Stimulated activated effector memory CD8-positive, alpha-beta T cell treated with anti-CD3 and anti-CD28 coated beads, Interleukin-12 subunit alpha, Interleukin-12 subunit beta, amount 100 ng/mL, for 72 hours (primary cell): ENCODE measurements at regions not wholly inside any gene's neighbourhood (a gene's known extent, or its start where the extent isn't known, plus 50 kb on each side); places are given as distances from the start of the nearest gene placed in this dataset.

Experiments
- ATAC-seq: fragments of 150-1000 bp; cut with Tn5 transposase; 2 replicates; pipeline ENCODE4 v1.10.0; 2021
- DNase-seq, 2 donors: peaks; one replicate each; pipeline ENCODE4 v3.0.0; 2021 to 2022; ENCODE audit warnings: low spot score in 2 of 2
- H3K27ac Mint-ChIP-seq: one replicate; pipeline ENCODE4 v1.8.0; 2022; ENCODE audit warnings: mild to moderate bottlenecking, mixed read lengths
- H3K36me3 Mint-ChIP-seq: one replicate; pipeline ENCODE4 v1.8.0; 2022; ENCODE audit warnings: mild to moderate bottlenecking, mixed read lengths
- H3K4me1 Mint-ChIP-seq: one replicate; pipeline ENCODE4 v1.8.0; 2022; ENCODE audit warnings: mixed read lengths
- H3K4me3 Mint-ChIP-seq: one replicate; pipeline ENCODE4 v1.8.0; 2022; ENCODE audit warnings: mild to moderate bottlenecking, mixed read lengths
- H3K9me3 Mint-ChIP-seq: one replicate; pipeline ENCODE4 v1.8.0; 2022; ENCODE audit warnings: mixed read lengths

DNA sequence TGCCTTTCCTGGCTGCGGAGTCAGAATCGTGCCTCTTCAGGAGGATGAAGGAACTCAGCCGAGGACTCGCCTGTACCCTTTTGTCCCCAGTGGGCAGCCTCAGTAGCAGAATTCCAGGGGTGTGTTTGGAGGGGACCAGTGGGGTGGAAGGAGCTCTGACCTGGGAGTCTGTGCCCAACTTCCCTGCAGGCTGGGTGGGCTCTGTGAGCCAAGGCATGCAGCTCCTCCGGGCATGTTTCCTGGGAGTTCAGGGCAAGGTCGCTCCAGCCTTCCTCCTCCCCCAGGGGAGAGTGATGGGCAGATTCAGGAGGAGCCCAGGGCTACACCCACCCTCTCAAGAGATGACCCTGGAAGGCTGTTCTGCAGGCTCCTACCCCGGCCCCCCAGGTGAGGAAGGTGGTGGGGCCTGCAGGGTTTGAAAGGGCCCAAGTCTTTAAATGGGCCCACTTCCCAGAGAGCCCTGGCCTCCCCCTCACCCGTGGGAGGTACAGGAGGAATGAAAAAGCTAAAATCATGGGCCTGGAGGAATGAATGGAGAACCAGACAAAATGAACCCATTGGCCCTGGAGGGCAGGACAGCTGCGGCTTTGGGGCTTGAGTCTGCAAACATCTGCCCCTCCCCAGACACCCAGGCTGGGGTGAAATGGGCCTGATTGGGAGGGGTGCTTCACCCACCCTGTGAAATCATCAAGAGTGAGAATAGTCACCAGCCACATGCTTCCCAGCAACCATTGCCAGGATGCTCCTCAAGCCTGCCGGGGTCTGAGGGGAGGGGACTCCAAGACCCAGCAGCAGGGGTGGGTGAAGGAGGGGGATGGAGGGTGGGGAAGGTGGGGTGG, 77.6 kb upstream of the PMEPA1 start:
- H3K9me3 Mint-ChIP-seq, result no peaks in the 10 kb centered on the region
- no peak overlapping the region for H3K27ac Mint-ChIP-seq
- ATAC-seq, result no peak
- H3K4me3 Mint-ChIP-seq, result no peak overlapping the region
- H3K36me3 Mint-ChIP-seq, result no peaks in the 10 kb centered on the region
- peaks cover 10% of the 10 kb centered on the region for H3K4me1 Mint-ChIP-seq
- DNase-seq, result no peak

DNA sequence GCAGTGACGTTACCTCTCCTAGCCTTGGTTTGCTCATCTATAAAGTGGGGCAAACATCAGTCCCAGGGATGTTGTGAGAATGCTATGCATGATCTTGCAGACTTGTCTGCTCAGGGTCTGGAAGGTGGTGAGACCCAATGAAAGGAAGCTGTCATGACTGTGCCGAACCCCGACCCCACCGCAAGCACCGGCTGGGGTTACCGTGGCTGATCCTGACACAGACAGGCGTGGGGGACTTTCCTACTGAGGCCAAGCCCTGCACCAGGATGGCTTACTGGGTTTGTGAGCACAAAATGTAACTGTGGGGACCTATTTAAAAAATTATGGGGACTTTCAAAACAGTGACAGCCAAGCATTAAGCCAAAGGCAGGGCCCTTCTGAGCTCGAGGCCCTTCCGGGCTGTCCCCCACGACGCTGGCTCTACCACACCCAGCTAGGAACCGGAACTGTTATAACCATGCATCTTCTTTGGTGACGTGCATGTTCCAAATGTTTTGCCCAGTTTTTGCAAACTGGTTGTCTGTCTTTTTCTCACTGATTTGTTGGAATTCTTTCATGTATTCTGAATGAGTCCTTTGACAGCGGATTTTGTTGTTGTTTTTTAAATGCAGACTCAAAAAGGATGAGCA, 76.6 kb upstream of the PMEPA1 start:
- DNase-seq, result no peak
- Mint-ChIP-seq H3K9me3 (no peaks in the 10 kb centered on the region), H3K36me3 (no peaks in the 10 kb centered on the region), H3K4me1 (peaks cover 10% of the 10 kb centered on the region), H3K4me3 (no peak overlapping the region), H3K27ac (no peak overlapping the region)
- ATAC-seq, result peak; percentile 75

DNA sequence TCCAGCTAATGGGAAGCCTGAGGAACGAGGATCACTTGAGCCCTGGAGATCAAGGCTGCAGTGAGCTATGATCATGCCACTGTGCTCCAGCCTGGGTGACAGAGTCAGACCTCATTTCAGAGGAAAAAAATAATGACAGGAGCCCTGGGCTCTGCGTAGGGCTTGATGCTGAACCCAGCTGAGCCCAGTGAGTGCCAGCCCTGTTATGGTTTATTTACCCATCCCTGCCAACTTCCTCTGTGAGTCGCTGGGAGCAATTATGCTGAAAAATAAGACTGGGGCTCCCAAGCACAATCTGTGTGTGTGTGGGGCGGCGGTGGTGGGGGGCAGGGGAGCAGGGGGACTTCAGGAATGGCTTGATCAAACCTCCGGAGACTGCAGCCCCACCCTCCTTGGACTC, 75.9 kb upstream of the PMEPA1 start:
- Mint-ChIP-seq H3K9me3 (no peaks in the 10 kb centered on the region), H3K4me3 (no peak overlapping the region), H3K36me3 (no peaks in the 10 kb centered on the region), H3K27ac (no peak overlapping the region), H3K4me1 (peaks cover 10% of the 10 kb centered on the region)
- no peak for DNase-seq
- no peak for ATAC-seq

DNA sequence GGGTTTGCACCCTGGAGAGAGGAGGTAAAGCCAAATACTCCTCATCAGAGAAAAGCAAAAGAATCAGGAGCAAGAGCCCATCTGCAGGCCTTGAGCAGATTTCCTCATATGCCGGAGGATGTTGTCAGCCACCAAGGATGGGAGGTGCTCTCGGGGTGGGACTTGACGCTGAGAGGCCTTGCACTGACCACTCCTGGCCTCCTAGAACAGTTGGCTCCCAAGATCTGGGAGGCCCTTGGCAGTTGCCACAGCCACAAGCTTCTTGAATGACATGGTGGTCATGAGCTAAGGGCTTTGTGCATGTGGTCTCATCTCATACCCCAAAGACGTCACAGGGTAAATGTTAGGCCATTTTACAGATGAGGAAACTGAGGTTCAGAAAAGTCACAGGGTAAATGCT, 75.2 kb upstream of the PMEPA1 start:
- H3K4me3 Mint-ChIP-seq, result no peak overlapping the region
- DNase-seq, result no peak
- peaks cover 10% of the 10 kb centered on the region for H3K4me1 Mint-ChIP-seq
- no peaks in the 10 kb centered on the region for H3K9me3 Mint-ChIP-seq
- H3K27ac Mint-ChIP-seq, result no peak overlapping the region
- H3K36me3 Mint-ChIP-seq, result no peaks in the 10 kb centered on the region
- no peak for ATAC-seq

DNA sequence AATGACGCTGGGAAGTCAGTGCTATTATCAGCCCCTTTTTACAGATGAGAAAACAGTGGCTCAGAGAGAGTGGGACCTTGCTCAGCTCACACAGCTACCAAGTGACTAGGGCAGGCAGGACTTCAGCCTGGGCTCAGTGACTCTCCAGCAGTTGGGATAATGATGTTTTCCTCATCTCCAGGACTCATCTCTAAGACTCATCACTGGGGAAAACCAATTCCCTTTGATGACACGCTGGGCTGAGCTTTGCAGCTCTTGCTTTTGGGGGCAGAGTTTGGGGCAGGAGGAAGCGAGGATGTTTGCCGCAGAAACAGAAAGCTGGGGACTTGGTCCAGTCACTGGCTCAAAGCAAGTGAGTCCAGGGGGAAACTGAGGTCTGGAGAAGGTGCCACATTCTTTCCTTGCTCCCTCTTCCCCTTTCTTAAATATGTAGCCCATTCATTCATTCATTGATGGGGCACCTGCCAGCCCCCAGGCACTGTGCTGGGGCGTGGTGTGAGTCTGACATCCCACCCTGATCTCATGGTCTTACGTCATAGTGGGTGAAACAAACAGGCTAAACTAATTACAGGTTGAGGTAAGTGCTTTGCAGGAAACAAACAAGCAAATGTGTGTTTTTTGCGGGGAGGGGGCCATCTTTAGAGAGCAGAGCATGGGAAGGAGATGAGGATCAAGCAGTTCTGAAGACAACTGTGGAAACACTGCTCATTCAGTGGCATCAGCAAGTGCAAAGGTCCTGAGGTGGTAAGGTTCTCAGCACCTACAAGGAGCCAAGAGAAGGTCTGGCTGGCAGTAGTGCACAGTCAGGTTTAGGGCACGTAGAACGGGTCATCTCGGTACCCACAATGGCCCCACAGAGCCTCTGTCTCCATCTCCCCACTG, 74.4 kb upstream of the PMEPA1 start:
- H3K9me3 Mint-ChIP-seq, result no peaks in the 10 kb centered on the region
- H3K4me3 Mint-ChIP-seq, result no peak overlapping the region
- peaks cover 10% of the 10 kb centered on the region for H3K4me1 Mint-ChIP-seq
- no peak overlapping the region for H3K27ac Mint-ChIP-seq
- no peak for DNase-seq
- no peak for ATAC-seq
- H3K36me3 Mint-ChIP-seq, result no peaks in the 10 kb centered on the region

DNA sequence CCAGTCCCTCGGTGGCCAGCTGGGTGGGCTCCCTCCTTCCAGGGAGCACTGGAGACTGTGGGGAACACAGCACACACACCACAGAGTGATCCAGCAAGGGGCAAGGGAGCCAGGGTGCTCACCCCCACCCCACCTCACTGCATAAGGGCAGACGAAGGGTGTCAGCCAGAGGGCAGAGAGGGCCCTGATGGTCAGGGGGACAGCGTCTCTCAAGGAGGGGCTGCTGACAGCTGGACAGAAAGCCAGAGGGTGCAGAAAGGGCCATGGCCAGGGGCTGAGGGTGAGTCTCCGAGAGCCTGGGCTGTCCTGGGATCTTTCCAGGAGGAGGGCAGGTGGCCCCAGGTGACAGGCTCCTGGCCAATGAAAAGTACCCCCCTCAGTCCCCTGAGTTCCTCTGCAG, 73.4 kb upstream of the PMEPA1 start:
- Mint-ChIP-seq H3K9me3 (no peaks in the 10 kb centered on the region), H3K27ac (no peak overlapping the region), H3K4me3 (no peak overlapping the region), H3K4me1 (peaks cover 10% of the 10 kb centered on the region), H3K36me3 (no peaks in the 10 kb centered on the region)
- DNase-seq, result no peak
- ATAC-seq, result no peak

DNA sequence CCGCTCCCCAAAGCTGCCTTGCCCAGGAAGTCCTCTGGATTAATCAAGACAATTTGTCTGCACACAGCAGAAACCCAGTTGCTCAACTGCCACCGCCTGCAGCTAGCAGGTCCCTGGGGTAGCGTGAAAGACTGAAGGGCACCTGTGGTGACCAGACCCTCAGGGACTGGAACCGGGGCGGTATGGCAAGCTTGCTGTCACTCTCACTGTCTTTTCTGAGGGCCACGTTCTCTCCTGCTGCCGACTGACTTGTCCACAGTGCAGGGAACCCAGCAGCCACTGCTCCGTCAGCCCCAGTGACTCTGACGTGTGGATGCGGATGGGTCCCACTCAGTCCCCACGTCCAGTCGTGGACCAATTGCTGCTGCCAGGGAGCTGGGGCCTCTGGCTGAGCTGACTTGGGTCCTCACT, 72.8 kb upstream of the PMEPA1 start:
- no peaks in the 10 kb centered on the region for H3K36me3 Mint-ChIP-seq
- DNase-seq, result no peak
- H3K9me3 Mint-ChIP-seq, result no peaks in the 10 kb centered on the region
- ATAC-seq, result no peak
- H3K27ac Mint-ChIP-seq, result no peak overlapping the region
- H3K4me1 Mint-ChIP-seq, result peaks cover 10% of the 10 kb centered on the region
- H3K4me3 Mint-ChIP-seq, result no peak overlapping the region

DNA sequence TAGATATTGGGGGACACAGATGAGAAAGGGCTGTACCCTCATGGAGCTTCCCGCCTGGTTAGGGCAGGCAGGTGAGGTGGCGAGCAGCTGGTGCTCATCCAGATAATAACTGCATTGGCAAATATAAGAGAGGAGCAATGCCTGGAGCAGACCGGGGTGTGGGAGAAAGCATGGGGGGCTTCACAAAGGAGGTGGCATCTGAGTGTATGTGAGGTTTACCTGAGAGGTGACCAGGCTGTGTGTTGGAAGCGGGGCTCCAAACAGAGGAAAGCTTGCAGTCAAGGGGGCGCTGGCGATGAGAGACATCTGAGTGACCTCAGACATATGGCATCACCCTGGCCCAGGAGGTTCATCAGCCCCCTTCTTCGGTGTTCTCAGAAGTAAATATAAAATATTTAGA, 72.1 kb upstream of the PMEPA1 start:
- H3K27ac Mint-ChIP-seq, result no peak overlapping the region
- no peak for DNase-seq
- no peaks in the 10 kb centered on the region for H3K9me3 Mint-ChIP-seq
- H3K4me3 Mint-ChIP-seq, result no peak overlapping the region
- no peak for ATAC-seq
- H3K36me3 Mint-ChIP-seq, result no peaks in the 10 kb centered on the region
- peaks cover 9% of the 10 kb centered on the region for H3K4me1 Mint-ChIP-seq

DNA sequence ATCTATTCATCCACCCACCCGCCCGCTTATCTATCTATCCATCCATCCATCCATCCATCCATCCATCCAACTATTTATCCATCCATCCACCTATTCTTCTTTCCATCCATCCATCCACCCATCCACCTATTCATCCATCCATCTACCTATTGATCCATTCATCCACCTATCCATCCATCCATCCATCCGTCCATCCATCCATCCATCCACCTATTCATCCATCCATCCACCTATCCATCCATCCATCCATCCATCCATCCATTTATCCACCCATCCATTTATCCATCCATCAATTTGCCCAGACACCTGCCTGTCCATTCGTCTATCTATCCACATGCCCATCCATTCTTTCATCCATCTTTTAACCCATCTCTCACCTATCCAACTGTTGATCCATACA, 71.1 kb upstream of the PMEPA1 start:
- Mint-ChIP-seq H3K4me3 (no peak overlapping the region), H3K9me3 (no peaks in the 10 kb centered on the region), H3K4me1 (no peaks in the 10 kb centered on the region), H3K36me3 (no peaks in the 10 kb centered on the region), H3K27ac (no peak overlapping the region)
- ATAC-seq (no peak), DNase-seq (no peak)

DNA sequence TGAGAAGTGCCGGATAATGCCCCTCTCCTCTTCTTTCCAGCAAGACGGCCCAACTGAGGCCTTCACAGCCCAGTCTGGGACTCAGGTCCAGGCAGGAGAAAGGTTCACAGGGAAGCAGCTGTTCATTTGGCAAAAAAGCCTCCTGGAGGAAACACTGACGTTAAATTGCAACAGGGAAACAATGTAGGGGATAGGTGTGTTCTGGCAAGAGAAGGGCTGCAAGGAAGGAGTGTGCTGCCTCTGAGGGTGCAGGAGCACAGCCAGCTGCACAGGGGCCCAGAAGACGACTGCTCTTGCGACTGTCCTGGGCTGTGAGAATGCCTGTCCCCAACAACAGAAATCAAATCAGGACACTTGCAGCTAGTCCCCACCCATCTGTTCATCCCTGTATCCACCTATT, 70.6 kb upstream of the PMEPA1 start:
- H3K4me3 Mint-ChIP-seq, result no peak overlapping the region
- no peak overlapping the region for H3K27ac Mint-ChIP-seq
- ATAC-seq, result no peak

DNA sequence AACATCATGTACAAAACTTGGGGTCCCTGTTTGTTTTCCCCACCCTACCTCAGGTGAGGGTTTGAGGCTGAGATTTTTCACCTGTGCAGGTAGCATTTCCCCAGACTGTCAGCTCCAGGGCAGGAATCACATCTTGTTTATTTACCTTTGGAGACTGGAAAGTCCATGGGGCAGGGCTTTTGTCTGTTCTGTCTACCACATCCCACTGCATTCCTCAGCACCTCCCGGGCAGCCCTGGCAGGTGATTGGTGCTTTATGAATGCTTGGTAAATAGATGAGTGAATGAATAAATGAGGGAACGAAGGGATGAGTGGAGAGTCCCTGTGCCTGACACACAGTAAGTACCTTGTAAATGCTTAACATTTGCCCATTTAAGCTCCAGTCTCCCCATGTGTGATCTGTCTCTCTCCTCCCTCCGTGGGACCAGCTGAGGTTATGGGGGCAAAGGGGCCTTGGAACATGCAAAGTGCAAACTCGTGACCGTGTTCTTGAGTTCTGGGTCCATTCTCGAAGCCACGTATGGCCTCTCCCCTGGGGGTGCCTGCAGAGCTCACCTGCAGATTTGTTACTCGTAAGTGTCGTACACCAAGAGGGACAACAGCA, 69.7 kb upstream of the PMEPA1 start:
- ATAC-seq, result no peak
- Mint-ChIP-seq H3K4me1 (no peaks in the 10 kb centered on the region), H3K4me3 (no peak overlapping the region), H3K9me3 (no peaks in the 10 kb centered on the region), H3K36me3 (no peaks in the 10 kb centered on the region), H3K27ac (no peak overlapping the region)
- no peak for DNase-seq

More for the DNA sequence above, 70.6 kb upstream of the PMEPA1 start:
- Mint-ChIP-seq H3K9me3 (no peaks in the 10 kb centered on the region), H3K36me3 (no peaks in the 10 kb centered on the region), H3K4me1 (no peaks in the 10 kb centered on the region)
- DNase-seq, result no peak

DNA sequence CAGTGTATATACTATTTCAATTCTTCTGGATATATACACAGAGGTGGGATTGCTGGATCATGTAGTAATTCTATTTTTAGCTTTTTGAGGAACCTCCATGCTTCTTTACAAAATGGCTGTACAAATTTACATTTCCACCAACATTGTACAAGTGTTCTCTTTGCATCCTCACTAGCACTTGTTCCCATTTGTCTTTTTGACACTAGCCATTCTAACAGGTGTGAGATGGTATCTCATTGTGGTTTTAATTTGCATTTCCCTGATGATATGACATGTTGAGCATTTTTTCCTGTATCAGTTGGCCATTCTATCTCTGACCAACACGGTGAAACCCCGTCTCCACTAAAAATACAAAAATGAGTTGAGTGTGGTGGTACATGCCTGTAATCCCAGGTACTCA, 68.1 kb upstream of the PMEPA1 start:
- H3K4me3 Mint-ChIP-seq, result no peak overlapping the region
- no peak for ATAC-seq
- no peak for DNase-seq
- H3K27ac Mint-ChIP-seq, result no peak overlapping the region
- H3K4me1 Mint-ChIP-seq, result peaks cover under 1% of the 10 kb centered on the region
- H3K36me3 Mint-ChIP-seq, result no peaks in the 10 kb centered on the region
- H3K9me3 Mint-ChIP-seq, result no peaks in the 10 kb centered on the region

DNA sequence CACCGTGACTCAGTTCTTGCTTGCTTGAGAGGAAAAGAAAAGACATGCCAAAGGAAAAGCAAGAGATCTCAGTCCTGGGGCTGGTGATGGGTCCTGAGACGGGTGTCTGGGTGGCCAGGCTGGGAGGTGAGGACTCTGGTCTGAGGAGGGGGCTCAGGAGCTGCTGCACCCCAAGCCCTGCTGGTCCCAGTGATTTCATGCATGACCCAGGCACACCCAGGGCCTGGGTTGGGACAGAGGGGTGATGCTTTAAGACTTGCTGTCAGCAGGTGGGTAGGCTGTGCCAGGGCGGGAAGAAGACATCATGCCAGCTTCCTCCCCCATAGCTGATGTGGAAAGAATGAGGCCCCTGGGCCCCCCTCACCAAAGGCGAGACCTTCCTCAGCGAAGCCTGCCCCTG, 65.1 kb upstream of the PMEPA1 start:
- ATAC-seq (no peak), DNase-seq (no peak)
- no peaks in the 10 kb centered on the region for H3K9me3 Mint-ChIP-seq
- H3K27ac Mint-ChIP-seq, result no peak overlapping the region
- no peaks in the 10 kb centered on the region for H3K36me3 Mint-ChIP-seq
- peaks cover 11% of the 10 kb centered on the region for H3K4me1 Mint-ChIP-seq
- H3K4me3 Mint-ChIP-seq, result no peak overlapping the region

DNA sequence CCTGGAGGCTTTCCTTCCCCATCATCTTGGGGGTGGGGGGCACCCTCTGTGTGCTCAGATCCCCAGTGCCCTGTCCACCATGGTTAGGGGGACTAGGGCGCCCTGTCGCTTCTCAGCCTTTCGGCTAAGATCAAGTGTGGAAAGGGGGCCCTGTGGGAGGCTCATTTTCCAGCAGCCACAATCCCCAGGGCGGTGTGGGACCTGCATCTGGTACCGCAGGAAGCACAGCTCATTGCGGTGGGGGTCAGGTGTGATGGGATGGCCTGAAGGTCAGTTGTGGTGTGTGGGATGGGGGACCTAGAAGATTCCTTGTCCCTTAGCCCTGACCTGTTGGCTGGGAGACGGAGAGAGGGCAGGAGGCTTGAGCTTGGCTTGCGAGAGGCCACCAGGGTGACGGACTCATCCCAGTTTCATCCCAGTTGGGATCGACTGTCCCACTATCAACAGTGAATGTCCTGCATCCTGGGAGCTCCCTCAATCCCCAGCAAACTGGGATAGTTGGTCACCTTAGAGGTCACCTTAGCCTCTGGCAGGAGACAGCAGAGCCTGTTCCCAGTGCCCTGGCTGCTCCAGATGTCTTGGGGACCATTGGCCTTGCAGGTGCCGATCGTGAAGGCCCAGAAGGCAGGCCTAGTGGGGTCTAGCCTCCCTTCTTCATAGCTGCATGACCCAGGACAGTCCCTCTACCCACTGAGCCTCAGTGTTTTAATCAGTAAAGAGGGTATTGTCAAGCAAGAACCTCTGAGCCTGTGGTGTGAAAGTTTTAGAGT, 64.5 kb upstream of the PMEPA1 start:
- DNase-seq (no peak), ATAC-seq (no peak)
- no peaks in the 10 kb centered on the region for H3K36me3 Mint-ChIP-seq
- H3K9me3 Mint-ChIP-seq, result no peaks in the 10 kb centered on the region
- peaks cover 11% of the 10 kb centered on the region for H3K4me1 Mint-ChIP-seq
- H3K4me3 Mint-ChIP-seq, result no peak overlapping the region
- no peak overlapping the region for H3K27ac Mint-ChIP-seq
